ENCODE measurements at regions not wholly inside any gene's neighbourhood (a gene's known extent, or its start where the extent isn't known, plus 50 kb on each side); places are given as distances from the start of the nearest gene placed in this dataset.

DNA sequence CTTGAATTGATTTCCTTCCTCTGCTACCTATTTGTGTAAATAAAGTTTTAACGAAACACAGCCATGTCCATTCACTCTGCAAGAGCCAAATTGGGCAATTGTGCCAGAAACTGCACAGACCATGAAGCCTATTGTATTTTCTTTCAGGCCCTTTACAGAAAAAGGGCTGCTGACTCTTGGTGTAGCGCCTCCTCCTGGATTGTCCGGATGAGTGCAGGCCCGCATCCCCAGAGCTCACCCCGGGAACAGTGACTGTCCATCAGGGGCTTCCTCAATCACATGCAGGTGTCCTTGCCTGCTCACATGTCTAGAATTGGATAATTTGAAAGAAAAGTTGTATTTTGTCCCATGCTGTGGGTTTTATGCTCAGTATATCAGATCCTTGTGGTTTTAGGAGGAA is 1282.2 kb downstream of the AACS start:
- no peak for TF ChIP-seq POLR2A (IDR thresholded peaks at IDR 0.05; ENCODE audit: low read depth)
- TF ChIP-seq, protein P1, sequence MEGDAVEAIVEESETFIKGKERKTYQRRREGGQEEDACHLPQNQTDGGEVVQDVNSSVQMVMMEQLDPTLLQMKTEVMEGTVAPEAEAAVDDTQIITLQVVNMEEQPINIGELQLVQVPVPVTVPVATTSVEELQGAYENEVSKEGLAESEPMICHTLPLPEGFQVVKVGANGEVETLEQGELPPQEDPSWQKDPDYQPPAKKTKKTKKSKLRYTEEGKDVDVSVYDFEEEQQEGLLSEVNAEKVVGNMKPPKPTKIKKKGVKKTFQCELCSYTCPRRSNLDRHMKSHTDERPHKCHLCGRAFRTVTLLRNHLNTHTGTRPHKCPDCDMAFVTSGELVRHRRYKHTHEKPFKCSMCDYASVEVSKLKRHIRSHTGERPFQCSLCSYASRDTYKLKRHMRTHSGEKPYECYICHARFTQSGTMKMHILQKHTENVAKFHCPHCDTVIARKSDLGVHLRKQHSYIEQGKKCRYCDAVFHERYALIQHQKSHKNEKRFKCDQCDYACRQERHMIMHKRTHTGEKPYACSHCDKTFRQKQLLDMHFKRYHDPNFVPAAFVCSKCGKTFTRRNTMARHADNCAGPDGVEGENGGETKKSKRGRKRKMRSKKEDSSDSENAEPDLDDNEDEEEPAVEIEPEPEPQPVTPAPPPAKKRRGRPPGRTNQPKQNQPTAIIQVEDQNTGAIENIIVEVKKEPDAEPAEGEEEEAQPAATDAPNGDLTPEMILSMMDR (IDR thresholded peaks at IDR 0.05), result no peak
